ENCODE measurements at regions not wholly inside any gene's neighbourhood (a gene's known extent, or its start where the extent isn't known, plus 50 kb on each side); places are given as distances from the start of the nearest gene placed in this dataset.

DNA sequence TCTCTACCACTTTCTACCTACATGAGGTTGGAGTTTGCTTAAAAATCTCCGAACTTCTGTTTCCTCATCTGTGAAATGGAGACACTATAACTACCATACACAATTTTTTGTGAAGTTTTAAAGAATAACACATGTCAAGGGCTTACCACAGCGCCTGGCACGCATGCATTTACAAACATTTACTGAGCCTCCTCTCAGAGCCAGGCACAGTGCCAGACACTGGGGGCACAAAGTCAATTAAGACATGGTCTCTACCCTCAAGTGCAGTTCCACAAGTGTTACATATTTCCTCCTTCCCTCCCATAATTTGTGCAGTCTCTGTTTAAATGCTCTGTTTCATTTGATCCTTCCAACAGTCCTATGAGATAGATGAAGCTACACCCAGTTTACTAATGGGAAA is 356.4 kb upstream of the ESRRG start:
- no peak overlapping the region for H2BK15ac ChIP-seq (ENCODE audit: low read depth, low read length)
- no peak overlapping the region for H3K56ac ChIP-seq (ENCODE audit: extremely low read depth, insufficient read depth, low read length)
- no peak overlapping the region for H3K4me2 ChIP-seq (ENCODE audit: low read depth, low read length)
- TF ChIP-seq RAD21 (IDR thresholded peaks at IDR 0.05; ENCODE audit: low read length) (no peak), CHD1 (IDR thresholded peaks at IDR 0.05; ENCODE audit: low read depth, low read length) (no peak), ELK1 (IDR thresholded peaks at IDR 0.05; ENCODE audit: borderline replicate concordance, low read depth, low read length) (no peak)
- no peak overlapping the region for H2AK9ac ChIP-seq (replicated peaks; ENCODE audit: low read depth, low read length, poor library complexity)
- no peak for ATAC-seq (ENCODE audit: low read depth)
- no peak overlapping the region for H4K5ac ChIP-seq (ENCODE audit: low read depth, low read length)
- no peak overlapping the region for H2BK120ac ChIP-seq (ENCODE audit: low read depth, low read length)
- no peak overlapping the region for H4K8ac ChIP-seq (ENCODE audit: low read depth in 2 of 2, low read length in 2 of 2)
- BruUV-seq (replicated peaks) = no TSS peak
- DNase-seq = no peak
- H2AFZ ChIP-seq (replicated peaks; ENCODE audit: low read length, poor library complexity) = no peak overlapping the region
- H2BK20ac ChIP-seq (ENCODE audit: low read depth, low read length) = no peak overlapping the region
- H3K4me1 ChIP-seq (ENCODE audit: control insufficient read depth, insufficient read depth, low read length) = peaks cover 4% of the 10 kb centered on the region; the same call in 1 of the 2 replicates
- H3K27me3 ChIP-seq (ENCODE audit: control insufficient read depth, insufficient read depth, low read length) = no peaks in the 10 kb centered on the region
- H3K36me3 ChIP-seq (ENCODE audit: control insufficient read depth, insufficient read depth, low read length) = no peaks in the 10 kb centered on the region
- in situ Hi-C loops (cut with MboI; ENCODE audit: low sequenced_read_pairs) = no loop called here
- H3K23ac ChIP-seq (ENCODE audit: low read depth, low read length) = no peak overlapping the region
- no peaks in the 10 kb centered on the region for H3K9me3 ChIP-seq (ENCODE audit: control insufficient read depth, insufficient read depth, low read length)
- dilution Hi-C loops (cut with HindIII; ENCODE audit: low sequenced_read_pairs, unreplicated experiment) = no loop called here
- H4K20me1 ChIP-seq (ENCODE audit: insufficient read depth, low read length) = no peaks in the 10 kb centered on the region
- no peak overlapping the region for H3K27ac ChIP-seq (ENCODE audit: insufficient read depth, low read length)
- intact Hi-C loops (cut with micrococcal nuclease) = no loop called here
- H2AK5ac ChIP-seq (ENCODE audit: low read depth, low read length) = no peak overlapping the region
- CTCF ChIA-PET = no interaction called here
- POLR2A ChIA-PET (ENCODE audit: unreplicated experiment) = no interaction called here
- H3K14ac ChIP-seq (replicated peaks; ENCODE audit: low read depth, low read length) = no peak overlapping the region
- no peak overlapping the region for H3K9ac ChIP-seq (ENCODE audit: low read depth, low read length)
- H3K9me1 ChIP-seq (ENCODE audit: insufficient read depth, low read length) = no peaks in the 10 kb centered on the region
- no peak overlapping the region for H3K18ac ChIP-seq (ENCODE audit: low read depth, low read length)
- no peaks in the 10 kb centered on the region; a peak in 1 of 4 replicates for H3K79me1 ChIP-seq (ENCODE audit: low read depth in 1 of 2, low read length in 2 of 2)
- no peak overlapping the region for H3K4me3 ChIP-seq (ENCODE audit: insufficient read depth, low read depth, low read length)
- H2BK5ac ChIP-seq (ENCODE audit: low read depth, low read length, poor library complexity, severe bottlenecking) = no peak overlapping the region
- no peak overlapping the region for H4K91ac ChIP-seq (ENCODE audit: insufficient read depth, low read depth, low read length)
- no peak overlapping the region for H3K4ac ChIP-seq (ENCODE audit: low read depth, low read length)
- WGBS, 2 experiments (ENCODE audit: extremely low coverage in 2 of 2, insufficient read length in 1 of 2) = 60% methylated on average over 1 of the region's 3 CpGs; no CpG with 5 or more reads in 1 of the 2 experiments

All from IMR-90 (cell line).